ENCODE measurements at regions not wholly inside any gene's neighbourhood (a gene's known extent, or its start where the extent isn't known, plus 50 kb on each side); places are given as distances from the start of the nearest gene placed in this dataset.

GRCh38 chr5:28917631-28918030, 1879.2 kb upstream of the CDH9 start:
- no peaks in the 10 kb centered on the region for H3K9me2 ChIP-seq (ENCODE audit: insufficient read depth)
- Mint-ChIP-seq H3K27me3 (ENCODE audit: insufficient read depth, low read depth, poor library complexity) (no peaks in the 10 kb centered on the region), H3K27ac (no peak overlapping the region), H3K36me3 (ENCODE audit: low read depth) (no peaks in the 10 kb centered on the region), H3K4me3 (no peak overlapping the region), H3K4me1 (peaks cover 7% of the 10 kb centered on the region; the same call in 2 of the 3 replicates), H3K9me3 (no peaks in the 10 kb centered on the region)
- no peak overlapping the region for H3K4me2 ChIP-seq
- H3K27me3 ChIP-seq (ENCODE audit: insufficient read depth), result no peaks in the 10 kb centered on the region
- no peak overlapping the region for H3K4me3 ChIP-seq
- H3F3A ChIP-seq (replicated peaks; ENCODE audit: low read depth), result no peaks in the 10 kb centered on the region
- DNase-seq (ENCODE audit: low spot score) (no peak), ATAC-seq (no peak)
- no peaks in the 10 kb centered on the region for H3K36me3 ChIP-seq (ENCODE audit: insufficient read depth)
- TF ChIP-seq JUNB (IDR thresholded peaks at IDR 0.05; ENCODE audit: unreplicated experiment) (no peak), CTCF (conservative IDR thresholded peaks at IDR 0.05; ENCODE audit: low read depth in 2 of 2) (no peak), EZH2phosphoT487 (IDR thresholded peaks at IDR 0.05; ENCODE audit: unreplicated experiment) (no peak)
- H3K27ac ChIP-seq (ENCODE audit: low read depth), result no peak overlapping the region
- no peaks in the 10 kb centered on the region for H3K79me2 ChIP-seq (replicated peaks; ENCODE audit: insufficient read depth)
- H3K4me1 ChIP-seq (ENCODE audit: insufficient read depth), result peaks cover 13% of the 10 kb centered on the region; the same call in 1 of the 2 replicates
- H2AFZ ChIP-seq, result no peak overlapping the region
- no peaks in the 10 kb centered on the region for H4K20me1 ChIP-seq (replicated peaks; ENCODE audit: insufficient read depth)

DNA sequence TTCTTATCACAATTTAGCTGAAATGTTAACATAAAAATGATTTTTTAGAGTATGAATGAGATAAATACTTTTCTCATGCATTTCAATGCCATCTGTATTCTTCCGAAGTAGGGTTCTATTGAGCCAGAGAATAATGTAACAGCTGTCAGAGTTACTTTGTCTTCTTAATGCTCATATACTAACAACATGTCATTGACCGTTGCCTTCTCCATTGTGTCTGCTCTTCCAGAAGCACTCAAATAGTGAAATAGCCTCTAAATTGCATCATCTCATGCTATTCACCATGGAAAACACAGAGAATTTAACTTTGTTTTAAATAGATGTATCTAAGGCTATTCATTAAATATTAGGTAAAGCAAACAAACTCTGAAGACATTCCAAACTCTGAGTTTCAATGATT, 1875.9 kb upstream of the CDH9 start:
- Histone ChIP-seq H3K4me1 (ENCODE audit: insufficient read depth) (peaks cover 13% of the 10 kb centered on the region; the same call in 1 of the 2 replicates), H4K20me1 (replicated peaks; ENCODE audit: insufficient read depth) (no peaks in the 10 kb centered on the region; the same call in 1 of the 2 replicates), H3K36me3 (ENCODE audit: insufficient read depth) (no peaks in the 10 kb centered on the region), H2AFZ (no peak overlapping the region), H3K4me2 (no peak overlapping the region), H3K27ac (ENCODE audit: low read depth) (no peak overlapping the region), H3K4me3 (no peak overlapping the region), H3K27me3 (ENCODE audit: insufficient read depth) (no peaks in the 10 kb centered on the region), H3K79me2 (replicated peaks; ENCODE audit: insufficient read depth) (no peaks in the 10 kb centered on the region), H3F3A (replicated peaks; ENCODE audit: low read depth) (no peaks in the 10 kb centered on the region), H3K9me2 (ENCODE audit: insufficient read depth) (no peaks in the 10 kb centered on the region)
- no peak for ATAC-seq
- Mint-ChIP-seq H3K9me3 (no peaks in the 10 kb centered on the region; the same call in 2 of the 3 replicates), H3K4me3 (no peak overlapping the region), H3K27me3 (ENCODE audit: insufficient read depth, low read depth, poor library complexity) (no peaks in the 10 kb centered on the region), H3K4me1 (peaks cover 7% of the 10 kb centered on the region; the same call in 2 of the 3 replicates), H3K36me3 (ENCODE audit: low read depth) (no peaks in the 10 kb centered on the region; the same call in 2 of the 3 replicates), H3K27ac (no peak overlapping the region)
- no peak for DNase-seq (ENCODE audit: low spot score)
- TF ChIP-seq, protein P1, sequence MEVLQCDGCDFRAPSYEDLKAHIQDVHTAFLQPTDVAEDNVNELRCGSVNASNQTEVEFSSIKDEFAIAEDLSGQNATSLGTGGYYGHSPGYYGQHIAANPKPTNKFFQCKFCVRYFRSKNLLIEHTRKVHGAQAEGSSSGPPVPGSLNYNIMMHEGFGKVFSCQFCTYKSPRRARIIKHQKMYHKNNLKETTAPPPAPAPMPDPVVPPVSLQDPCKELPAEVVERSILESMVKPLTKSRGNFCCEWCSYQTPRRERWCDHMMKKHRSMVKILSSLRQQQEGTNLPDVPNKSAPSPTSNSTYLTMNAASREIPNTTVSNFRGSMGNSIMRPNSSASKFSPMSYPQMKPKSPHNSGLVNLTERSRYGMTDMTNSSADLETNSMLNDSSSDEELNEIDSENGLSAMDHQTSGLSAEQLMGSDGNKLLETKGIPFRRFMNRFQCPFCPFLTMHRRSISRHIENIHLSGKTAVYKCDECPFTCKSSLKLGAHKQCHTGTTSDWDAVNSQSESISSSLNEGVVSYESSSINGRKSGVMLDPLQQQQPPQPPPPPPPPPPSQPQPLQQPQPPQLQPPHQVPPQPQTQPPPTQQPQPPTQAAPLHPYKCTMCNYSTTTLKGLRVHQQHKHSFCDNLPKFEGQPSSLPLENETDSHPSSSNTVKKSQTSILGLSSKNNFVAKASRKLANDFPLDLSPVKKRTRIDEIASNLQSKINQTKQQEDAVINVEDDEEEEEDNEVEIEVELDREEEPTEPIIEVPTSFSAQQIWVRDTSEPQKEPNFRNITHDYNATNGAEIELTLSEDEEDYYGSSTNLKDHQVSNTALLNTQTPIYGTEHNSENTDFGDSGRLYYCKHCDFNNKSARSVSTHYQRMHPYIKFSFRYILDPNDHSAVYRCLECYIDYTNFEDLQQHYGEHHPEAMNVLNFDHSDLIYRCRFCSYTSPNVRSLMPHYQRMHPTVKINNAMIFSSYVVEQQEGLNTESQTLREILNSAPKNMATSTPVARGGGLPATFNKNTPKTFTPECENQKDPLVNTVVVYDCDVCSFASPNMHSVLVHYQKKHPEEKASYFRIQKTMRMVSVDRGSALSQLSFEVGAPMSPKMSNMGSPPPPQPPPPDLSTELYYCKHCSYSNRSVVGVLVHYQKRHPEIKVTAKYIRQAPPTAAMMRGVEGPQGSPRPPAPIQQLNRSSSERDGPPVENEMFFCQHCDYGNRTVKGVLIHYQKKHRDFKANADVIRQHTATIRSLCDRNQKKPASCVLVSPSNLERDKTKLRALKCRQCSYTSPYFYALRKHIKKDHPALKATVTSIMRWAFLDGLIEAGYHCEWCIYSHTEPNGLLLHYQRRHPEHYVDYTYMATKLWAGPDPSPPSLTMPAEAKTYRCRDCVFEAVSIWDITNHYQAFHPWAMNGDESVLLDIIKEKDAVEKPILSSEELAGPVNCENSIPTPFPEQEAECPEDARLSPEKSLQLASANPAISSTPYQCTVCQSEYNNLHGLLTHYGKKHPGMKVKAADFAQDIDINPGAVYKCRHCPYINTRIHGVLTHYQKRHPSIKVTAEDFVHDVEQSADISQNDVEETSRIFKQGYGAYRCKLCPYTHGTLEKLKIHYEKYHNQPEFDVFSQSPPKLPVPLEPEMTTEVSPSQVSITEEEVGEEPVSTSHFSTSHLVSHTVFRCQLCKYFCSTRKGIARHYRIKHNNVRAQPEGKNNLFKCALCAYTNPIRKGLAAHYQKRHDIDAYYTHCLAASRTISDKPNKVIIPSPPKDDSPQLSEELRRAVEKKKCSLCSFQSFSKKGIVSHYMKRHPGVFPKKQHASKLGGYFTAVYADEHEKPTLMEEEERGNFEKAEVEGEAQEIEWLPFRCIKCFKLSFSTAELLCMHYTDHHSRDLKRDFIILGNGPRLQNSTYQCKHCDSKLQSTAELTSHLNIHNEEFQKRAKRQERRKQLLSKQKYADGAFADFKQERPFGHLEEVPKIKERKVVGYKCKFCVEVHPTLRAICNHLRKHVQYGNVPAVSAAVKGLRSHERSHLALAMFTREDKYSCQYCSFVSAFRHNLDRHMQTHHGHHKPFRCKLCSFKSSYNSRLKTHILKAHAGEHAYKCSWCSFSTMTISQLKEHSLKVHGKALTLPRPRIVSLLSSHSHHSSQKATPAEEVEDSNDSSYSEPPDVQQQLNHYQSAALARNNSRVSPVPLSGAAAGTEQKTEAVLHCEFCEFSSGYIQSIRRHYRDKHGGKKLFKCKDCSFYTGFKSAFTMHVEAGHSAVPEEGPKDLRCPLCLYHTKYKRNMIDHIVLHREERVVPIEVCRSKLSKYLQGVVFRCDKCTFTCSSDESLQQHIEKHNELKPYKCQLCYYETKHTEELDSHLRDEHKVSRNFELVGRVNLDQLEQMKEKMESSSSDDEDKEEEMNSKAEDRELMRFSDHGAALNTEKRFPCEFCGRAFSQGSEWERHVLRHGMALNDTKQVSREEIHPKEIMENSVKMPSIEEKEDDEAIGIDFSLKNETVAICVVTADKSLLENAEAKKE (CRISPR knock-in tag; IDR thresholded peaks at IDR 0.05), result no peak
- TF ChIP-seq ZNF114 (CRISPR knock-in tag; IDR thresholded peaks at IDR 0.05), result no peak
- TF ChIP-seq CTCF (conservative IDR thresholded peaks at IDR 0.05; ENCODE audit: low read depth in 2 of 2), result no peak
- TF ChIP-seq EZH2 (IDR thresholded peaks at IDR 0.05; ENCODE audit: low read depth, unreplicated experiment), result no peak
- no peak for TF ChIP-seq POLR2AphosphoS5 (IDR thresholded peaks at IDR 0.05; ENCODE audit: low read depth)
- TF ChIP-seq, protein P2, sequence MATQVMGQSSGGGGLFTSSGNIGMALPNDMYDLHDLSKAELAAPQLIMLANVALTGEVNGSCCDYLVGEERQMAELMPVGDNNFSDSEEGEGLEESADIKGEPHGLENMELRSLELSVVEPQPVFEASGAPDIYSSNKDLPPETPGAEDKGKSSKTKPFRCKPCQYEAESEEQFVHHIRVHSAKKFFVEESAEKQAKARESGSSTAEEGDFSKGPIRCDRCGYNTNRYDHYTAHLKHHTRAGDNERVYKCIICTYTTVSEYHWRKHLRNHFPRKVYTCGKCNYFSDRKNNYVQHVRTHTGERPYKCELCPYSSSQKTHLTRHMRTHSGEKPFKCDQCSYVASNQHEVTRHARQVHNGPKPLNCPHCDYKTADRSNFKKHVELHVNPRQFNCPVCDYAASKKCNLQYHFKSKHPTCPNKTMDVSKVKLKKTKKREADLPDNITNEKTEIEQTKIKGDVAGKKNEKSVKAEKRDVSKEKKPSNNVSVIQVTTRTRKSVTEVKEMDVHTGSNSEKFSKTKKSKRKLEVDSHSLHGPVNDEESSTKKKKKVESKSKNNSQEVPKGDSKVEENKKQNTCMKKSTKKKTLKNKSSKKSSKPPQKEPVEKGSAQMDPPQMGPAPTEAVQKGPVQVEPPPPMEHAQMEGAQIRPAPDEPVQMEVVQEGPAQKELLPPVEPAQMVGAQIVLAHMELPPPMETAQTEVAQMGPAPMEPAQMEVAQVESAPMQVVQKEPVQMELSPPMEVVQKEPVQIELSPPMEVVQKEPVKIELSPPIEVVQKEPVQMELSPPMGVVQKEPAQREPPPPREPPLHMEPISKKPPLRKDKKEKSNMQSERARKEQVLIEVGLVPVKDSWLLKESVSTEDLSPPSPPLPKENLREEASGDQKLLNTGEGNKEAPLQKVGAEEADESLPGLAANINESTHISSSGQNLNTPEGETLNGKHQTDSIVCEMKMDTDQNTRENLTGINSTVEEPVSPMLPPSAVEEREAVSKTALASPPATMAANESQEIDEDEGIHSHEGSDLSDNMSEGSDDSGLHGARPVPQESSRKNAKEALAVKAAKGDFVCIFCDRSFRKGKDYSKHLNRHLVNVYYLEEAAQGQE (IDR thresholded peaks at IDR 0.05; ENCODE audit: unreplicated experiment), result no peak

All from GM23338 (cell line).